HCT116 (cell line): ENCODE measurements at regions not wholly inside any gene's neighbourhood (a gene's known extent, or its start where the extent isn't known, plus 50 kb on each side); places are given as distances from the start of the nearest gene placed in this dataset.

Experiments used
- ATAC-seq: fragments of 200-7000 bp; cut with Tn5 transposase; 2 replicates; pipeline ENCODE4 v1.9.1; 2020; ENCODE audit warnings: mild to moderate bottlenecking, moderate library complexity
- BruUV-seq: library from RNA; stranded (reverse); fragments of 400-500 nt; replicated peaks from 2 replicates; lab custom pipeline; 2021; lab: Mats Ljungman, UMichigan
- CTCF ChIA-PET: fragments of 300-600 bp; sonication (Branson Sonifier 250); formaldehyde crosslinking; loops from one replicate; lab custom pipeline; 2021; ENCODE audit warnings: antibody characterized with exemption; lab: Charles Lee
- POLR2A ChIA-PET: fragments of 300-600, 350-600 bp; sonication (Branson Sonifier 250); formaldehyde crosslinking; loops from one replicate; lab custom pipeline; 2021; ENCODE audit warnings: antibody characterized with exemption; lab: Charles Lee
- RAD21 ChIA-PET, 2 experiments: fragments of 300-600 bp; sonication (Branson Sonifier 250); formaldehyde crosslinking; loops; one replicate each; lab custom pipeline; 2023; ENCODE audit warnings: low total read pairs in 2 of 2; ENCODE audit not compliant: uncharacterized antibody in 2 of 2, unreplicated experiment in 2 of 2, low non-redundant PET in 1 of 2; lab: Charles Lee
- DNase-seq: peaks from one replicate; pipeline ENCODE4 v3.0.0-alpha.2; 2010; ENCODE audit warnings: low read depth, low spot score
- H2AFZ ChIP-seq: fragments of 200-600 bp; shearing (Covaris generic), sonication (generic); 2 replicates; pipeline ENCODE4 v1.6.1; 2017; ENCODE audit warnings: low read depth, mixed run types, mixed read lengths, antibody characterized with exemption, low read length; ENCODE audit not compliant: poor library complexity, severe bottlenecking
- H3K27ac ChIP-seq: 2 replicates; pipeline ENCODE4 v1.5.1; 2012; ENCODE audit warnings: low read depth, low read length
- H3K27me3 ChIP-seq: fragments of 200-600 bp; sonication (generic); 2 replicates; pipeline ENCODE4 v1.6.1; 2016; ENCODE audit warnings: mixed run types, low read length, mixed read lengths; ENCODE audit not compliant: insufficient read depth
- H3K36me3 ChIP-seq, 2 experiments: fragments of 200-500 bp in 1 of 2; fragments of 200-600 bp in 1 of 2; sonication (Bioruptor generic) in 1 of 2; sonication (generic) in 1 of 2; 2 replicates each; pipeline versions ENCODE4 v1.5.1 to v1.6.1; 2014 to 2016; ENCODE audit warnings: low read length in 2 of 2, inconsistent platforms in 1 of 2, mixed read lengths in 1 of 2, mixed run types in 1 of 2; ENCODE audit not compliant: insufficient read depth in 2 of 2, control insufficient read depth in 1 of 2
- H3K4me1 ChIP-seq, 2 experiments: fragments of 200-600 bp in 1 of 2; sonication (generic) in 1 of 2; 2 replicates each; pipeline versions ENCODE4 v1.5.1 to v1.6.1; 2012 to 2017; ENCODE audit warnings: low read length in 2 of 2, inconsistent platforms in 1 of 2, mild to moderate bottlenecking in 1 of 2, mixed read lengths in 1 of 2, mixed run types in 1 of 2, moderate library complexity in 1 of 2; ENCODE audit not compliant: insufficient read depth in 2 of 2, control insufficient read depth in 1 of 2
- H3K4me2 ChIP-seq: fragments of 200-600 bp; sonication (generic); 2 replicates; pipeline ENCODE4 v1.6.1; 2017; ENCODE audit warnings: mixed run types, low read length, mixed read lengths
- H3K4me3 ChIP-seq, 2 experiments: fragments of 200-600 bp in 1 of 2; sonication (generic) in 1 of 2; replicated peaks in 1 of 2; 2 replicates each; pipeline ENCODE4 v1.5.1; 2011 to 2016; ENCODE audit warnings: low read length in 2 of 2, control low read depth in 1 of 2, low read depth in 1 of 2, mild to moderate bottlenecking in 1 of 2, mixed read lengths in 1 of 2, mixed run types in 1 of 2
- H3K79me2 ChIP-seq: fragments of 200-600 bp; sonication (generic); 2 replicates; pipeline ENCODE4 v1.6.1; 2017; ENCODE audit warnings: mild to moderate bottlenecking, mixed run types, low read length, moderate library complexity, mixed read lengths; ENCODE audit not compliant: insufficient read depth
- H3K9ac ChIP-seq: fragments of 200-600 bp; sonication (generic); 2 replicates; pipeline ENCODE4 v1.6.1; 2016; ENCODE audit warnings: low read length, mixed read lengths
- H3K9me2 ChIP-seq: fragments of 200-600 bp; sonication (generic), shearing (Covaris generic); 2 replicates; pipeline ENCODE4 v1.6.1; 2017; ENCODE audit warnings: mixed run types, mild to moderate bottlenecking, moderate library complexity; ENCODE audit not compliant: insufficient read depth
- H3K9me3 ChIP-seq, 2 experiments: fragments of 200-500 bp in 1 of 2; fragments of 200-600 bp in 1 of 2; sonication (Bioruptor generic) in 1 of 2; sonication (generic) in 1 of 2; 2 replicates each; pipeline ENCODE4 v1.6.1; 2014 to 2017; ENCODE audit warnings: low read length in 2 of 2, mixed read lengths in 2 of 2, inconsistent platforms in 1 of 2, low read depth in 1 of 2, mild to moderate bottlenecking in 1 of 2, mixed run types in 1 of 2, moderate library complexity in 1 of 2; ENCODE audit not compliant: control insufficient read depth in 1 of 2, insufficient read depth in 1 of 2
- H4K20me1 ChIP-seq: fragments of 200-600 bp; sonication (generic), shearing (Covaris generic); 2 replicates; pipeline ENCODE4 v1.6.1; 2017; ENCODE audit warnings: mixed run types, mild to moderate bottlenecking, moderate library complexity; ENCODE audit not compliant: insufficient read depth
- CBX3 ChIP-seq: IDR thresholded peaks from 2 replicates; pipeline ENCODE4 v1.6.1; 2012; ENCODE audit warnings: low read depth
- CEBPB ChIP-seq: IDR thresholded peaks from 2 replicates; pipeline ENCODE4 v1.6.1; 2012; ENCODE audit warnings: low read depth
- CTCF ChIP-seq, 3 experiments: fragments of 200-600 bp in 1 of 3; sonication (generic) in 1 of 3; IDR thresholded peaks in 2 of 3; conservative IDR thresholded peaks in 1 of 3; 2 replicates each; pipeline ENCODE4 v1.5.1; 2012 to 2017; ENCODE audit warnings: low read depth in 2 of 3, low read length in 2 of 3, antibody characterized with exemption in 1 of 3, borderline replicate concordance in 1 of 3, control low read depth in 1 of 3, mild to moderate bottlenecking in 1 of 3, mixed read lengths in 1 of 3, mixed run types in 1 of 3, moderate library complexity in 1 of 3; ENCODE audit not compliant: insufficient read depth in 1 of 3
- ELF1 ChIP-seq: IDR thresholded peaks from 2 replicates; pipeline ENCODE4 v1.6.1; 2012; ENCODE audit warnings: low read depth, borderline replicate concordance
- EZH2phosphoT487 ChIP-seq: fragments of 200-600 bp; IDR thresholded peaks from 2 replicates; pipeline ENCODE4 v1.6.1; 2018; ENCODE audit warnings: antibody characterized with exemption, borderline replicate concordance
- FOSL1 ChIP-seq: IDR thresholded peaks from 2 replicates; pipeline ENCODE4 v1.6.1; 2012; ENCODE audit warnings: low read depth
- JUND ChIP-seq: IDR thresholded peaks from 2 replicates; pipeline ENCODE4 v1.6.1; 2012
- SIN3A ChIP-seq: IDR thresholded peaks from 2 replicates; pipeline ENCODE4 v1.6.1; 2012; ENCODE audit warnings: low read depth
- SRF ChIP-seq: IDR thresholded peaks from 2 replicates; pipeline ENCODE4 v1.6.1; 2012; ENCODE audit warnings: low read depth
- TCF7L2 ChIP-seq: IDR thresholded peaks from 2 replicates; pipeline ENCODE4 v1.7.0; 2011; ENCODE audit warnings: borderline replicate concordance, inconsistent platforms; ENCODE audit not compliant: insufficient read depth, insufficient read length; ENCODE audit errors: extremely low read depth
- ZFX ChIP-seq: fragments of 450-650 bp; IDR thresholded peaks from 2 replicates; pipeline ENCODE4 v1.6.1; 2017
- ZNF274 ChIP-seq: fragments of 200-500 bp; sonication (Bioruptor generic); IDR thresholded peaks from 2 replicates; pipeline ENCODE4 v1.6.1; 2014; ENCODE audit warnings: mild to moderate bottlenecking, low read depth, low read length, inconsistent platforms
- intact Hi-C: fragments of 100-400 bp; cut with micrococcal nuclease; formaldehyde crosslinking; loops from 2 replicates; pipeline ENCODE4 v1.10.0; 2022

DNA sequence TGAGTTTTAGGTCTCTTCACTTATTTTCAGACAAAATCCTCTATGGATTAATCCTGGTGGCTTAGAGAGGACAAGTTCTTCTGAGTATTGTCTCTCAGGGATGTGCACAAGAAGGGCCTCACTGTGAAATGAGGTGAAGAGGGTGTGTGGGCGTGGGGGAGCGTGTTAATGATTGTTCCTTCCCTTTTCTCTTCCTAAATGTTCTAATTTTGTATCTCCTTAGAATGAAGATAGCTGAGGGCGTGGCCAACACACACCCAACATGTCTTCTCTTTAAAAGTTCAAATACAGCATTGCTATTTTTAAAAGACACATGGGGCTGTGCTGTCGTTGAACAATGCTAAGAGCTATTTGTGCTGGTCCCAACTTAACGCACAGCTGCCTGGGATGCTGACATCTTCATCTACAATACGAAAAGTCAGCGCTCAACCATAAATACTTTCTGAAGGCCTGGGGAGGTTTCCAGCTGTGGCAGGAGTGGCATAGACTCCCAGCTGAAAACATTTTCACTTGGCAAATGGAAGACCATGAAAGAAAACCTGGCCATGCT lies 135.9 kb downstream of the JCAD start:
- BruUV-seq = no TSS peak
- TF ChIP-seq EZH2phosphoT487 (no peak), CTCF (IDR thresholded peaks at IDR 0.05 in 2 of 3, conservative IDR thresholded peaks at IDR 0.05 in 1 of 3; ENCODE audit: borderline replicate concordance in 1 of 3, insufficient read depth in 1 of 3, low read depth in 2 of 3, low read length in 2 of 3) (no peak), JUND (no peak), CEBPB (no peak), TCF7L2 (no peak), SRF (no peak), ELF1 (no peak), SIN3A (no peak), CBX3 (no peak), ZNF274 (no peak), ZFX (no peak), FOSL1 (no peak)
- TF ChIP-seq, all 23 proteins: peak for 0
- intact Hi-C loops = no loop called here
- no peak overlapping the region for H3K27ac ChIP-seq
- H3K36me3 ChIP-seq = no peaks in the 10 kb centered on the region
- H3K4me1 ChIP-seq = no peaks in the 10 kb centered on the region
- H3K9me3 ChIP-seq = no peaks in the 10 kb centered on the region
- ATAC-seq = no peak
- no peak for DNase-seq
- H3K9ac ChIP-seq = no peak overlapping the region
- ChIA-PET CTCF (no interaction called here), RAD21 (no interaction called here), POLR2A (no interaction called here)
- no peak overlapping the region for H3K4me3 ChIP-seq
- H3K9me2 ChIP-seq = no peaks in the 10 kb centered on the region
- no peak overlapping the region for H3K4me2 ChIP-seq
- H3K79me2 ChIP-seq = no peaks in the 10 kb centered on the region
- H4K20me1 ChIP-seq = no peaks in the 10 kb centered on the region
- peaks cover 31% of the 10 kb centered on the region for H3K27me3 ChIP-seq
- no peak overlapping the region for H2AFZ ChIP-seq
